ENCODE measurements at regions not wholly inside any gene's neighbourhood (a gene's known extent, or its start where the extent isn't known, plus 50 kb on each side); places are given as distances from the start of the nearest gene placed in this dataset.

GRCh38 chr6:92069781-92070180 is 1349.6 kb downstream of the EPHA7 start:
- H3K9me3 ChIP-seq (ENCODE audit: control insufficient read depth in 2 of 2, low read length in 2 of 2) = no peaks in the 10 kb centered on the region
- H3K4me1 ChIP-seq (ENCODE audit: control insufficient read depth, insufficient read depth, low read length) = no peaks in the 10 kb centered on the region
- no peak overlapping the region for H3K9ac ChIP-seq (ENCODE audit: low read length in 2 of 2)
- no peaks in the 10 kb centered on the region for H3K27me3 ChIP-seq (ENCODE audit: control insufficient read depth in 1 of 2, insufficient read depth in 2 of 2, low read length in 2 of 2)
- no peak overlapping the region for H3K4me3 ChIP-seq (ENCODE audit: low read length in 2 of 2)
- H3K36me3 ChIP-seq (ENCODE audit: control insufficient read depth in 2 of 2, insufficient read depth in 2 of 2, low read length in 2 of 2) = no peaks in the 10 kb centered on the region
- H3K27ac ChIP-seq (ENCODE audit: low read length) = no peak overlapping the region

GRCh38 chr6:92052513-92052912 is 1366.8 kb downstream of the EPHA7 start:
- Histone ChIP-seq H3K4me1 (ENCODE audit: control insufficient read depth, insufficient read depth, low read length) (no peaks in the 10 kb centered on the region), H3K27ac (ENCODE audit: low read length) (no peak overlapping the region), H3K27me3 (ENCODE audit: control insufficient read depth in 1 of 2, insufficient read depth in 2 of 2, low read length in 2 of 2) (no peaks in the 10 kb centered on the region), H3K9me3 (ENCODE audit: control insufficient read depth in 2 of 2, low read length in 2 of 2) (no peaks in the 10 kb centered on the region), H3K9ac (ENCODE audit: low read length in 2 of 2) (no peak overlapping the region), H3K36me3 (ENCODE audit: control insufficient read depth in 2 of 2, insufficient read depth in 2 of 2, low read length in 2 of 2) (no peaks in the 10 kb centered on the region), H3K4me3 (ENCODE audit: low read length in 2 of 2) (no peak overlapping the region)

GRCh38 chr6:92050216-92050615 is 1369.1 kb downstream of the EPHA7 start:
- no peak overlapping the region for H3K9ac ChIP-seq (ENCODE audit: low read length in 2 of 2)
- H3K27me3 ChIP-seq (ENCODE audit: control insufficient read depth in 1 of 2, insufficient read depth in 2 of 2, low read length in 2 of 2) = no peaks in the 10 kb centered on the region
- H3K27ac ChIP-seq (ENCODE audit: low read length) = no peak overlapping the region
- H3K4me3 ChIP-seq (ENCODE audit: low read length in 2 of 2) = no peak overlapping the region
- no peaks in the 10 kb centered on the region for H3K36me3 ChIP-seq (ENCODE audit: control insufficient read depth in 2 of 2, insufficient read depth in 2 of 2, low read length in 2 of 2)
- no peaks in the 10 kb centered on the region for H3K4me1 ChIP-seq (ENCODE audit: control insufficient read depth, insufficient read depth, low read length)
- no peaks in the 10 kb centered on the region for H3K9me3 ChIP-seq (ENCODE audit: control insufficient read depth in 2 of 2, low read length in 2 of 2)

GRCh38 chr6:92047860-92048259 is 1371.5 kb downstream of the EPHA7 start:
- Histone ChIP-seq H3K4me1 (ENCODE audit: control insufficient read depth, insufficient read depth, low read length) (no peaks in the 10 kb centered on the region), H3K9ac (ENCODE audit: low read length in 2 of 2) (no peak overlapping the region), H3K27ac (ENCODE audit: low read length) (no peak overlapping the region), H3K4me3 (ENCODE audit: low read length in 2 of 2) (no peak overlapping the region), H3K27me3 (ENCODE audit: control insufficient read depth in 1 of 2, insufficient read depth in 2 of 2, low read length in 2 of 2) (no peaks in the 10 kb centered on the region), H3K9me3 (ENCODE audit: control insufficient read depth in 2 of 2, low read length in 2 of 2) (no peaks in the 10 kb centered on the region), H3K36me3 (ENCODE audit: control insufficient read depth in 2 of 2, insufficient read depth in 2 of 2, low read length in 2 of 2) (no peaks in the 10 kb centered on the region)

- Histone ChIP-seq H3K9ac (ENCODE audit: low read length in 2 of 2) (no peak overlapping the region), H3K27ac (ENCODE audit: low read length) (no peak overlapping the region), H3K4me3 (ENCODE audit: low read length in 2 of 2) (no peak overlapping the region), H3K36me3 (ENCODE audit: control insufficient read depth in 2 of 2, insufficient read depth in 2 of 2, low read length in 2 of 2) (no peaks in the 10 kb centered on the region), H3K4me1 (ENCODE audit: control insufficient read depth, insufficient read depth, low read length) (no peaks in the 10 kb centered on the region), H3K27me3 (ENCODE audit: control insufficient read depth in 1 of 2, insufficient read depth in 2 of 2, low read length in 2 of 2) (no peaks in the 10 kb centered on the region), H3K9me3 (ENCODE audit: control insufficient read depth in 2 of 2, low read length in 2 of 2) (no peaks in the 10 kb centered on the region)
These were observed 1372.1 kb downstream of the EPHA7 start for GRCh38 chr6:92047152-92047850.

- Histone ChIP-seq H3K4me1 (ENCODE audit: control insufficient read depth, insufficient read depth, low read length) (no peaks in the 10 kb centered on the region), H3K27ac (ENCODE audit: low read length) (no peak overlapping the region), H3K36me3 (ENCODE audit: control insufficient read depth in 2 of 2, insufficient read depth in 2 of 2, low read length in 2 of 2) (no peaks in the 10 kb centered on the region), H3K27me3 (ENCODE audit: control insufficient read depth in 1 of 2, insufficient read depth in 2 of 2, low read length in 2 of 2) (no peaks in the 10 kb centered on the region), H3K9me3 (ENCODE audit: control insufficient read depth in 2 of 2, low read length in 2 of 2) (no peaks in the 10 kb centered on the region), H3K9ac (ENCODE audit: low read length in 2 of 2) (no peak overlapping the region), H3K4me3 (ENCODE audit: low read length in 2 of 2) (no peak overlapping the region)
These were observed 1375.0 kb downstream of the EPHA7 start for GRCh38 chr6:92044312-92044711.

- H3K36me3 ChIP-seq (ENCODE audit: control insufficient read depth in 2 of 2, insufficient read depth in 2 of 2, low read length in 2 of 2) = no peaks in the 10 kb centered on the region
- no peak overlapping the region for H3K27ac ChIP-seq (ENCODE audit: low read length)
- H3K4me1 ChIP-seq (ENCODE audit: control insufficient read depth, insufficient read depth, low read length) = no peaks in the 10 kb centered on the region
- no peaks in the 10 kb centered on the region for H3K27me3 ChIP-seq (ENCODE audit: control insufficient read depth in 1 of 2, insufficient read depth in 2 of 2, low read length in 2 of 2)
- H3K9ac ChIP-seq (ENCODE audit: low read length in 2 of 2) = no peak overlapping the region
- H3K9me3 ChIP-seq (ENCODE audit: control insufficient read depth in 2 of 2, low read length in 2 of 2) = no peaks in the 10 kb centered on the region
- H3K4me3 ChIP-seq (ENCODE audit: low read length in 2 of 2) = no peak overlapping the region
These were observed 1375.6 kb downstream of the EPHA7 start for GRCh38 chr6:92043777-92044176.

GRCh38 chr6:92026878-92027277 is 1392.5 kb downstream of the EPHA7 start:
- Histone ChIP-seq H3K27ac (ENCODE audit: low read length) (no peak overlapping the region), H3K27me3 (ENCODE audit: control insufficient read depth in 1 of 2, insufficient read depth in 2 of 2, low read length in 2 of 2) (no peaks in the 10 kb centered on the region), H3K4me1 (ENCODE audit: control insufficient read depth, insufficient read depth, low read length) (no peaks in the 10 kb centered on the region), H3K9me3 (ENCODE audit: control insufficient read depth in 2 of 2, low read length in 2 of 2) (no peaks in the 10 kb centered on the region), H3K36me3 (ENCODE audit: control insufficient read depth in 2 of 2, insufficient read depth in 2 of 2, low read length in 2 of 2) (no peaks in the 10 kb centered on the region), H3K4me3 (ENCODE audit: low read length in 2 of 2) (no peak overlapping the region), H3K9ac (ENCODE audit: low read length in 2 of 2) (no peak overlapping the region)

GRCh38 chr6:92024881-92025280 is 1394.5 kb downstream of the EPHA7 start:
- H3K9ac ChIP-seq (ENCODE audit: low read length in 2 of 2) = no peak overlapping the region
- H3K9me3 ChIP-seq (ENCODE audit: control insufficient read depth in 2 of 2, low read length in 2 of 2) = no peaks in the 10 kb centered on the region

GRCh38 chr6:92024110-92024509 is 1395.2 kb downstream of the EPHA7 start:
- Histone ChIP-seq H3K27ac (ENCODE audit: low read length) (no peak overlapping the region), H3K9me3 (ENCODE audit: control insufficient read depth in 2 of 2, low read length in 2 of 2) (no peaks in the 10 kb centered on the region), H3K36me3 (ENCODE audit: control insufficient read depth in 2 of 2, insufficient read depth in 2 of 2, low read length in 2 of 2) (no peaks in the 10 kb centered on the region), H3K4me1 (ENCODE audit: control insufficient read depth, insufficient read depth, low read length) (no peaks in the 10 kb centered on the region), H3K4me3 (ENCODE audit: low read length in 2 of 2) (no peak overlapping the region), H3K27me3 (ENCODE audit: control insufficient read depth in 1 of 2, insufficient read depth in 2 of 2, low read length in 2 of 2) (no peaks in the 10 kb centered on the region), H3K9ac (ENCODE audit: low read length in 2 of 2) (no peak overlapping the region)

More at GRCh38 chr6:92024881-92025280, 1394.5 kb downstream of the EPHA7 start:
- Histone ChIP-seq H3K27ac (ENCODE audit: low read length) (no peak overlapping the region), H3K4me1 (ENCODE audit: control insufficient read depth, insufficient read depth, low read length) (no peaks in the 10 kb centered on the region), H3K4me3 (ENCODE audit: low read length in 2 of 2) (no peak overlapping the region), H3K27me3 (ENCODE audit: control insufficient read depth in 1 of 2, insufficient read depth in 2 of 2, low read length in 2 of 2) (no peaks in the 10 kb centered on the region), H3K36me3 (ENCODE audit: control insufficient read depth in 2 of 2, insufficient read depth in 2 of 2, low read length in 2 of 2) (no peaks in the 10 kb centered on the region)

GRCh38 chr6:92023410-92023966 is 1395.9 kb downstream of the EPHA7 start:
- Histone ChIP-seq H3K4me1 (ENCODE audit: control insufficient read depth, insufficient read depth, low read length) (no peaks in the 10 kb centered on the region), H3K9me3 (ENCODE audit: control insufficient read depth in 2 of 2, low read length in 2 of 2) (no peaks in the 10 kb centered on the region), H3K27ac (ENCODE audit: low read length) (no peak overlapping the region), H3K36me3 (ENCODE audit: control insufficient read depth in 2 of 2, insufficient read depth in 2 of 2, low read length in 2 of 2) (no peaks in the 10 kb centered on the region), H3K27me3 (ENCODE audit: control insufficient read depth in 1 of 2, insufficient read depth in 2 of 2, low read length in 2 of 2) (no peaks in the 10 kb centered on the region), H3K9ac (ENCODE audit: low read length in 2 of 2) (no peak overlapping the region), H3K4me3 (ENCODE audit: low read length in 2 of 2) (no peak overlapping the region)

Measured in stomach smooth muscle (tissue), 2 donors.